ENCODE measurements at regions not wholly inside any gene's neighbourhood (a gene's known extent, or its start where the extent isn't known, plus 50 kb on each side); places are given as distances from the start of the nearest gene placed in this dataset.

DNA sequence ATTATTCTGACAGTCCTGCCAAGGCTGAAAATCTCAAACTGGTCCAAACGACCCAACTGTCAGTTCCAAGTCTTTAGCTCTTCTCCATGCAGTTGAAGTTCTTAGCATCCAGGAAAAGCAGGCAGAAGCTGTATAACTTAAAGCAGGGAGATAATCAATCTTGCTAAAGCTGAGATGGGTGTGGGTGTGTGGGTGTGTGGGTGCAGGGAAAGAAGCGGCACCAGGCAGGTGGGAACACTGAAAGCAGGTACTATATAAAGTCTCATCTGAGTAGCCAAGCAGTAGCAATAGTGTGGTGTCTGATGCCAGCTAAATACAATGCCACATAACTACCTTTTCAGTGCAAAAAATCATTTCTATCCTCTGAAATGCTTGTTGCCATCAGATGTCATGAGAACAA, 69.7 kb upstream of the EGFL6 start:
- ChIA-PET CTCF (interaction anchor here (0.6 to 1.3 kb wide), 3 partner anchors 12 to 532 kb away, joined by 3 to 5 read pairs (median 4); no protein-coding TSS in a partner anchor), POLR2A (no interaction called here), RAD21 (ENCODE audit: unreplicated experiment) (no interaction called here), SMC1A (ENCODE audit: uncharacterized antibody, unreplicated experiment) (interaction anchor here (0.8 to 1.4 kb wide), 4 partner anchors 12 to 557 kb away, joined by 3 to 8 read pairs (median 3); no protein-coding TSS in a partner anchor)
- H3K4me1 ChIP-seq (ENCODE audit: control insufficient read depth, insufficient read depth, low read length): no peaks in the 10 kb centered on the region
- in situ Hi-C loops (cut with MboI) (loop anchor here (10.0 kb wide), 2 partner anchors 155 to 245 kb away; partner anchors contain the start of gene TCEANC), intact Hi-C loops (cut with micrococcal nuclease; ENCODE audit: unreplicated experiment) (loop anchor here (10.0 kb wide), 1 partner anchor 395 kb away; no protein-coding TSS in a partner anchor)
- FAIRE-seq (no peak), DNase-seq (ENCODE audit: low read depth, low spot score) (no peak), ATAC-seq (no peak)
- H3K4me3 ChIP-seq: no peak overlapping the region
- H3K9ac ChIP-seq (ENCODE audit: control insufficient read depth, insufficient read depth, low read length): no peak overlapping the region
- no peak overlapping the region for H2AFZ ChIP-seq (ENCODE audit: control insufficient read depth, low read depth, low read length)
- no TSS peak for BruUV-seq (replicated peaks)
- 50% methylated on average over 2 of the region's 2 CpGs for WGBS (ENCODE audit: insufficient coverage, insufficient replicate concordance, low lambda C conversion rate, missing lambda C conversion rate)
- H3K4me2 ChIP-seq (ENCODE audit: control insufficient read depth, insufficient read depth): no peak overlapping the region
- H4K20me1 ChIP-seq (ENCODE audit: control insufficient read depth, insufficient read depth): no peaks in the 10 kb centered on the region
- no peak for TF ChIP-seq IRF4 (IDR thresholded peaks at IDR 0.05; ENCODE audit: low read depth, low read length)
- no peak for TF ChIP-seq PKNOX1 (IDR thresholded peaks at IDR 0.05)
- TF ChIP-seq ZNF622 (IDR thresholded peaks at IDR 0.05): no peak
- no peak for TF ChIP-seq RFX5 (IDR thresholded peaks at IDR 0.05; ENCODE audit: low read depth, low read length)
- no peak for TF ChIP-seq CBFB (IDR thresholded peaks at IDR 0.05; ENCODE audit: low read depth)
- TF ChIP-seq SREBF2 (IDR thresholded peaks at IDR 0.05; ENCODE audit: low read length): no peak
- no peak for TF ChIP-seq ZBTB40 (IDR thresholded peaks at IDR 0.05; ENCODE audit: borderline replicate concordance)
- TF ChIP-seq, protein P1, sequence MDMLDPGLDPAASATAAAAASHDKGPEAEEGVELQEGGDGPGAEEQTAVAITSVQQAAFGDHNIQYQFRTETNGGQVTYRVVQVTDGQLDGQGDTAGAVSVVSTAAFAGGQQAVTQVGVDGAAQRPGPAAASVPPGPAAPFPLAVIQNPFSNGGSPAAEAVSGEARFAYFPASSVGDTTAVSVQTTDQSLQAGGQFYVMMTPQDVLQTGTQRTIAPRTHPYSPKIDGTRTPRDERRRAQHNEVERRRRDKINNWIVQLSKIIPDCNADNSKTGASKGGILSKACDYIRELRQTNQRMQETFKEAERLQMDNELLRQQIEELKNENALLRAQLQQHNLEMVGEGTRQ (IDR thresholded peaks at IDR 0.05; ENCODE audit: borderline replicate concordance, low read depth, low read length): no peak
- TF ChIP-seq ZBTB4 (CRISPR knock-in tag; IDR thresholded peaks at IDR 0.05): no peak
- no peaks in the 10 kb centered on the region for H3K79me2 ChIP-seq (ENCODE audit: control insufficient read depth, insufficient read depth, low read length)
- no peaks in the 10 kb centered on the region for H3K9me3 ChIP-seq (replicated peaks; ENCODE audit: control insufficient read depth, insufficient read depth, low read length)
- no peaks in the 10 kb centered on the region for H3K27me3 ChIP-seq (replicated peaks in 1 of 2; ENCODE audit: control insufficient read depth in 2 of 2, insufficient read depth in 2 of 2, low read length in 1 of 2)
- no peaks in the 10 kb centered on the region for H3K36me3 ChIP-seq (ENCODE audit: control insufficient read depth in 2 of 2, insufficient read depth in 2 of 2, low read length in 1 of 2)
- no peak overlapping the region for H3K27ac ChIP-seq (ENCODE audit: control insufficient read depth, insufficient read depth)
